ENCODE measurements at regions not wholly inside any gene's neighbourhood (a gene's known extent, or its start where the extent isn't known, plus 50 kb on each side); places are given as distances from the start of the nearest gene placed in this dataset.

DNA sequence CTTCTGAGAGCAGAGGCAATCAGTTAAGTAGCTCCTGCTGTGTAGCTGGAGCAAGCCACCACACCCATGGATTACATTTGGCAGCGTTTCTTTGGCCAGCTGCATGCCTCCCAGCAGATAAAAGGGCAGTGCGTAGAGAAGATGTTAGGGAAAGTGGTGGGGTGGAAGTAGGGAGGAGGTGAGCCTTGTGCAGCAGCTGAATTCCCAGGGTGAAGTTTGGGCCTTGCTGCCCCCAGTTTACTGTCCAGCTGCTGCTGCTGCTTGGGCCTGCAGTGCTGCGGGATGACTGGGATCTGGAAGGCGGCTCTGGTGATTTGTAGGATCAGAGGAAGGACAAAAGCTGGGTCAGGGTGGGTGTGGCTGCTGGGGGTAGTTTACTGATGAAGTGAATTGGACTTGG, 318.7 kb upstream of the C2CD4B start:
- Histone ChIP-seq H3K4me3 (ENCODE audit: low read depth, low read length) (no peak overlapping the region), H3K9me3 (ENCODE audit: control insufficient read depth, insufficient read depth, low read length) (no peaks in the 10 kb centered on the region), H3K27ac (ENCODE audit: low read depth, low read length) (no peak overlapping the region), H3K27me3 (ENCODE audit: control insufficient read depth, insufficient read depth, low read length) (no peaks in the 10 kb centered on the region)
- no peak for DNase-seq (ENCODE audit: low read depth, low spot score)
- ChIA-PET CTCF (no interaction called here), POLR2A (interaction anchor here (0.9 to 1.1 kb wide), 2 partner anchors 14 to 18 kb away, joined by 3 to 4 read pairs; no protein-coding TSS in a partner anchor)
- TF ChIP-seq, protein P1, sequence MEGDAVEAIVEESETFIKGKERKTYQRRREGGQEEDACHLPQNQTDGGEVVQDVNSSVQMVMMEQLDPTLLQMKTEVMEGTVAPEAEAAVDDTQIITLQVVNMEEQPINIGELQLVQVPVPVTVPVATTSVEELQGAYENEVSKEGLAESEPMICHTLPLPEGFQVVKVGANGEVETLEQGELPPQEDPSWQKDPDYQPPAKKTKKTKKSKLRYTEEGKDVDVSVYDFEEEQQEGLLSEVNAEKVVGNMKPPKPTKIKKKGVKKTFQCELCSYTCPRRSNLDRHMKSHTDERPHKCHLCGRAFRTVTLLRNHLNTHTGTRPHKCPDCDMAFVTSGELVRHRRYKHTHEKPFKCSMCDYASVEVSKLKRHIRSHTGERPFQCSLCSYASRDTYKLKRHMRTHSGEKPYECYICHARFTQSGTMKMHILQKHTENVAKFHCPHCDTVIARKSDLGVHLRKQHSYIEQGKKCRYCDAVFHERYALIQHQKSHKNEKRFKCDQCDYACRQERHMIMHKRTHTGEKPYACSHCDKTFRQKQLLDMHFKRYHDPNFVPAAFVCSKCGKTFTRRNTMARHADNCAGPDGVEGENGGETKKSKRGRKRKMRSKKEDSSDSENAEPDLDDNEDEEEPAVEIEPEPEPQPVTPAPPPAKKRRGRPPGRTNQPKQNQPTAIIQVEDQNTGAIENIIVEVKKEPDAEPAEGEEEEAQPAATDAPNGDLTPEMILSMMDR (IDR thresholded peaks at IDR 0.05; ENCODE audit: low read depth, low read length), result no peak

DNA sequence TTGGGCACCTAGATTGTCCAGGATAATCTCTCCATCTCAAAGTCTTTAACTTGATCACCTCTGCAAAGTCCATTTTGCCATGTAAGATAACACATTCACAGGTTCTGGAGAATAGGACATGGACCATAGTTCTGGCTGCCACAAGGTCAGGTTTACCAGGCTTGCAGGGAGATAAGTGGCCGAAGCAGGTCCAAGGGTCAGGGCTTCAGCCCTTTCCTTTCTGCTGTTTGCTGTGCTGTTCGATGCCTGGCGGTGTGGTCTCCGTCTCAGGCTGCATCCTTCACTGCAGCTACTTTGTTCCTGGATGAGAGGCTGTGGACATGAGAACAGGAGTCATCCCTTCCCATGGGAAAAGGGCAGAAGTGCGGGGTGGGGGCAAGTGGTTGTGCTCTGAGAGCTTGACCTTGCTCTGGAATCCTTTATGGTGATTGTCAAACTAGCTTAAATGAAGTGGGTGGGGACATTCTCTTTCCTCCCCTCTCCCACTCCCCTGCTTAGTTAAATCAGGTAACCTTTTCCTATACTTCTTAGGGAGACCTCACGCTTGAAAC, 320.2 kb upstream of the C2CD4B start:
- H3K27me3 ChIP-seq (ENCODE audit: control insufficient read depth, insufficient read depth, low read length), result no peaks in the 10 kb centered on the region
- H3K4me3 ChIP-seq (ENCODE audit: low read depth, low read length), result no peak overlapping the region
- no peak for DNase-seq (ENCODE audit: low read depth, low spot score)
- ChIA-PET CTCF (no interaction called here), POLR2A (interaction anchor here (0.5 kb wide), 1 partner anchor 81 kb away, joined by 5 read pairs; no protein-coding TSS in a partner anchor)
- H3K9me3 ChIP-seq (ENCODE audit: control insufficient read depth, insufficient read depth, low read length), result no peaks in the 10 kb centered on the region
- TF ChIP-seq, protein P1 (IDR thresholded peaks at IDR 0.05; ENCODE audit: low read depth, low read length), result no peak
- no peak overlapping the region for H3K27ac ChIP-seq (ENCODE audit: low read depth, low read length)

DNA sequence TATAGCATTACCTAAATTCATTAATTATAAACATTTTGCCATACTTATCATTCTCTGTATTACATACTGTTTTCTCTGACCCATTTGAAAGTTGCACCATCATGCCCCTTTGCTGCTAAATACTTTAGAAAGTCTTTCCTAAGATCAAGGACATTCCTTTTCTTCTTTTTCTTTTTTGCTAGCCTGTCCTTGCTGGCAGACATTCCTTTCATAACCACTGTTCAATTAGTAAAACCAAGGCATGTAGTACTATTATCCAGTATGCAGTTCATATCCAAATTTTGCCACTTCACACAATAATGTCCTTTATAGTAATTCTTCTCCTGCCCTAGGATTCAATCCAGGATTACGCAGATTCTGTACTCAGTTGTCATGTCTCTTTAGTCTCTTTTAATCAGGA, 321.0 kb upstream of the C2CD4B start:
- no peak for DNase-seq (ENCODE audit: low read depth, low spot score)
- TF ChIP-seq, protein P1 (IDR thresholded peaks at IDR 0.05; ENCODE audit: low read depth, low read length), result no peak
- H3K9me3 ChIP-seq (ENCODE audit: control insufficient read depth, insufficient read depth, low read length), result no peaks in the 10 kb centered on the region
- H3K27me3 ChIP-seq (ENCODE audit: control insufficient read depth, insufficient read depth, low read length), result no peaks in the 10 kb centered on the region
- no peak overlapping the region for H3K4me3 ChIP-seq (ENCODE audit: low read depth, low read length)
- ChIA-PET POLR2A (interaction anchor here (1.2 kb wide), 1 partner anchor 10 kb away, joined by 7 read pairs; no protein-coding TSS in a partner anchor), CTCF (no interaction called here)
- no peak overlapping the region for H3K27ac ChIP-seq (ENCODE audit: low read depth, low read length)

DNA sequence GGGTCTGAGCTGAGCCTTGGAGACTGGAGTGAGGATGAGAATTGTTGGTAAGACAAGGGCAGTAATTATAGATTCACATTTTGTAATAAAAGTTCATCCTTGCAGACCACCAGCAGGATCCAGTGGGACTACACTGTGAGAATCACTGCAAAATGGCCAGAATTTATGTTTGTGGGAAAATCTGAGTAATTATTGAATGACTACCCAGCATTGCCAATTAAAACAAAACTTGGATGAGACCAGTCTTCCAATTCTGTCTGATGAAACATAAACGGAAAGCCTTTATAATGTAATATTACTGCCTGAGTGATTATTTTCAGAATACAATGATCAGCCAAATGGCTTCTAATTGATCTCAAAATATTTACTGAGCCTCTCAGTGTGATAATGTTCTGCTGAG, 323.3 kb upstream of the C2CD4B start:
- no peak for DNase-seq (ENCODE audit: low read depth, low spot score)
- TF ChIP-seq, protein P1 (IDR thresholded peaks at IDR 0.05; ENCODE audit: low read depth, low read length), result no peak
- Histone ChIP-seq H3K27ac (ENCODE audit: low read depth, low read length) (no peak overlapping the region), H3K27me3 (ENCODE audit: control insufficient read depth, insufficient read depth, low read length) (no peaks in the 10 kb centered on the region), H3K9me3 (ENCODE audit: control insufficient read depth, insufficient read depth, low read length) (no peaks in the 10 kb centered on the region), H3K4me3 (ENCODE audit: low read depth, low read length) (no peak overlapping the region)
- CTCF ChIA-PET, result no interaction called here
- POLR2A ChIA-PET, result no interaction called here

DNA sequence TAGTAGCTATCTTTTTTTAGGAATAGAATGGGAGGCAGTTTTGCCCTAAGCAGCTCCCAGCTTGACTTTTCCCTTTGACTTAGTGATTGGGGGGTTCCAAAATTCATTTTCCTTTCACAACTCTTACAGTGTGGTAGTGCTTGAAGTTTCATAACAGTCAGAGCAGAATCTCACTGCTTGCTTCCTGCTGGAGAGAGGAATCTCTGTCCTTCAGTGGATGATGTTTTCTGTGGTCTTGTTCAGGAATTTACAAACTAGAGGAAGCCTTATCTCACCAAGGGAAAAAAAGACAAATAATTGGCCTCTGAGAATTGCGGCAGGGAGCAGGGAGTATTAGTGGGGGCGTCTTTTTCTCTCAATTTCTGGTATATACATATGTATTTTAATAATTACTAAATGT, 326.6 kb upstream of the C2CD4B start:
- DNase-seq (ENCODE audit: low read depth, low spot score), result no peak
- no peaks in the 10 kb centered on the region for H3K27me3 ChIP-seq (ENCODE audit: control insufficient read depth, insufficient read depth, low read length)
- H3K9me3 ChIP-seq (ENCODE audit: control insufficient read depth, insufficient read depth, low read length), result no peaks in the 10 kb centered on the region
- no peak overlapping the region for H3K27ac ChIP-seq (ENCODE audit: low read depth, low read length)
- CTCF ChIA-PET, result interaction anchor here (0.9 kb wide), 1 partner anchor 100 kb away, joined by 3 read pairs; no protein-coding TSS in a partner anchor
- POLR2A ChIA-PET, result interaction anchor here (0.7 kb wide), 1 partner anchor 11 kb away, joined by 8 read pairs; no protein-coding TSS in a partner anchor
- H3K4me3 ChIP-seq (ENCODE audit: low read depth, low read length), result no peak overlapping the region
- TF ChIP-seq, protein P1 (IDR thresholded peaks at IDR 0.05; ENCODE audit: low read depth, low read length), result no peak

All from AG04450 (cell line).